Keratinocyte (primary cell): ENCODE measurements at regions not wholly inside any gene's neighbourhood (a gene's known extent, or its start where the extent isn't known, plus 50 kb on each side); places are given as distances from the start of the nearest gene placed in this dataset.

Experiments
- DNase-seq: peaks from one replicate; pipeline ENCODE4 v3.0.0-alpha.2; 2011; ENCODE audit warnings: low read depth, missing footprints, low spot score
- FAIRE-seq: peaks from 2 replicates; lab custom pipeline; 2011; peaks lifted over from hg19 to GRCh38; lab: Jason Lieb, UNC
- H2AFZ ChIP-seq: 2 replicates; pipeline ENCODE4 v1.6.0; 2012; ENCODE audit warnings: low read length, control low read depth, inconsistent platforms; ENCODE audit not compliant: control insufficient read depth
- H3K27ac ChIP-seq: 2 replicates; pipeline ENCODE4 v1.5.1; 2011; ENCODE audit warnings: low read length; ENCODE audit not compliant: control insufficient read depth, insufficient read depth
- H3K27me3 ChIP-seq: 3 replicates; pipeline ENCODE4 v1.6.0; 2011; ENCODE audit warnings: low read length; ENCODE audit not compliant: control insufficient read depth, insufficient read depth; ENCODE audit errors: extremely low read depth
- H3K36me3 ChIP-seq, 2 experiments: 2 replicates in 1 of 2; 3 replicates in 1 of 2; pipeline ENCODE4 v1.5.1; 2011; ENCODE audit warnings: low read length in 2 of 2, mild to moderate bottlenecking in 1 of 2; ENCODE audit not compliant: control insufficient read depth in 2 of 2, insufficient read depth in 2 of 2; ENCODE audit errors: extremely low read depth in 1 of 2
- H3K4me1 ChIP-seq: 3 replicates; pipeline ENCODE4 v1.5.1; 2011; ENCODE audit warnings: low read length; ENCODE audit not compliant: control insufficient read depth, insufficient read depth; ENCODE audit errors: extremely low read depth
- H3K4me2 ChIP-seq: 3 replicates; pipeline ENCODE4 v1.6.0; 2011; ENCODE audit warnings: low read depth, low read length; ENCODE audit not compliant: control insufficient read depth, insufficient read depth; ENCODE audit errors: extremely low read depth
- H3K4me3 ChIP-seq, 3 experiments: fragments of 200-600 bp in 1 of 3; sonication (generic) in 1 of 3; 2 replicates in 2 of 3; 3 replicates in 1 of 3; pipeline ENCODE4 v1.5.1; 2011 to 2016; ENCODE audit warnings: low read length in 3 of 3, mild to moderate bottlenecking in 3 of 3, control low read depth in 2 of 3, inconsistent platforms in 1 of 3, low read depth in 1 of 3, mixed read lengths in 1 of 3, mixed run types in 1 of 3, moderate library complexity in 1 of 3; ENCODE audit not compliant: control insufficient read depth in 2 of 3, insufficient read depth in 2 of 3; ENCODE audit errors: extremely low read depth in 1 of 3
- H3K79me2 ChIP-seq: 2 replicates; pipeline ENCODE4 v1.6.0; 2012; ENCODE audit warnings: low read length; ENCODE audit not compliant: control insufficient read depth, insufficient read depth
- H3K9ac ChIP-seq: 3 replicates; pipeline ENCODE4 v1.6.0; 2011; ENCODE audit warnings: low read length; ENCODE audit not compliant: control insufficient read depth, insufficient read depth; ENCODE audit errors: extremely low read depth
- H3K9me1 ChIP-seq: 3 replicates; pipeline ENCODE4 v1.6.0; 2011; ENCODE audit warnings: low read length; ENCODE audit not compliant: control insufficient read depth, insufficient read depth; ENCODE audit errors: extremely low read depth
- H3K9me3 ChIP-seq: 2 replicates; pipeline ENCODE4 v1.5.1; 2012; ENCODE audit warnings: low read depth, low read length; ENCODE audit not compliant: control insufficient read depth
- H4K20me1 ChIP-seq: 3 replicates; pipeline ENCODE4 v1.6.0; 2011; ENCODE audit warnings: low read length; ENCODE audit not compliant: control insufficient read depth, insufficient read depth; ENCODE audit errors: extremely low read depth
- CTCF ChIP-seq, 3 experiments: IDR thresholded peaks in 1 of 3; conservative IDR thresholded peaks in 1 of 3; optimal IDR thresholded peaks in 1 of 3; 2 replicates in 2 of 3; 3 replicates in 1 of 3; pipeline versions ENCODE3 to v1.5.1; 2011; ENCODE audit warnings: low read length in 3 of 3, mild to moderate bottlenecking in 3 of 3, moderate library complexity in 2 of 3, control low read depth in 1 of 3, inconsistent platforms in 1 of 3; ENCODE audit not compliant: insufficient read depth in 2 of 3; ENCODE audit errors: extremely low read depth in 1 of 3
- EZH2 ChIP-seq: IDR thresholded peaks from one replicate; pipeline ENCODE4 v1.6.1; 2012; ENCODE audit warnings: inconsistent platforms, mild to moderate bottlenecking, low read length, moderate library complexity
- dilution Hi-C: fragments of 300-500 bp; cut with MboI; formaldehyde crosslinking; loops from one replicate; pipeline ENCODE4 v1.7.0; 2020; ENCODE audit warnings: low sequenced_read_pairs; ENCODE audit not compliant: extremely low pct_ligation_motif_present

GRCh38 chr1:215405211-215405610 is 161.9 kb upstream of the KCTD3 start:
- Histone ChIP-seq H3K9ac (no peak overlapping the region), H3K36me3 (no peaks in the 10 kb centered on the region), H3K27me3 (no peaks in the 10 kb centered on the region), H3K79me2 (no peaks in the 10 kb centered on the region), H3K27ac (no peak overlapping the region), H3K9me3 (no peaks in the 10 kb centered on the region), H3K4me1 (peaks cover 4% of the 10 kb centered on the region), H2AFZ (no peak overlapping the region), H3K4me2 (no peak overlapping the region), H3K4me3 (no peak overlapping the region), H4K20me1 (no peaks in the 10 kb centered on the region), H3K9me1 (no peaks in the 10 kb centered on the region)
- DNase-seq (no peak), FAIRE-seq (no peak)
- dilution Hi-C loops: no loop called here
- TF ChIP-seq CTCF (optimal IDR thresholded peaks at IDR 0.05 in 1 of 3, IDR thresholded peaks at IDR 0.05 in 1 of 3, conservative IDR thresholded peaks at IDR 0.05 in 1 of 3; ENCODE audit: extremely low read depth in 1 of 3, insufficient read depth in 2 of 3, low read length in 3 of 3): no peak
- no peak for TF ChIP-seq EZH2

- Histone ChIP-seq H3K9me1 (no peaks in the 10 kb centered on the region), H3K9me3 (no peaks in the 10 kb centered on the region), H3K27me3 (no peaks in the 10 kb centered on the region), H4K20me1 (no peaks in the 10 kb centered on the region), H3K4me1 (no peaks in the 10 kb centered on the region), H3K27ac (no peak overlapping the region), H3K79me2 (no peaks in the 10 kb centered on the region), H3K9ac (no peak overlapping the region), H3K4me3 (no peak overlapping the region), H2AFZ (no peak overlapping the region), H3K36me3 (no peaks in the 10 kb centered on the region), H3K4me2 (no peak overlapping the region)
- no peak for DNase-seq
- TF ChIP-seq EZH2 (no peak), CTCF (optimal IDR thresholded peaks at IDR 0.05 in 1 of 3, IDR thresholded peaks at IDR 0.05 in 1 of 3, conservative IDR thresholded peaks at IDR 0.05 in 1 of 3; ENCODE audit: extremely low read depth in 1 of 3, insufficient read depth in 2 of 3, low read length in 3 of 3) (no peak)
- dilution Hi-C loops: no loop called here
- no peak for FAIRE-seq
Measured at GRCh38 chr1:215406927-215407326, 160.2 kb upstream of the KCTD3 start.
